22Rv1 (cell line): ENCODE measurements at regions not wholly inside any gene's neighbourhood (a gene's known extent, or its start where the extent isn't known, plus 50 kb on each side); places are given as distances from the start of the nearest gene placed in this dataset.

Experiments
- H3K27ac ChIP-seq: fragments of 450-650 bp; 2 replicates; pipeline ENCODE4 v1.5.1; 2017
- CTCF ChIP-seq: fragments of 450-650 bp; IDR thresholded peaks from 2 replicates; pipeline ENCODE4 v1.5.1; 2017; ENCODE audit warnings: mild to moderate bottlenecking
- ZFX ChIP-seq: fragments of 450-650 bp; IDR thresholded peaks from 2 replicates; pipeline ENCODE4 v1.6.1; 2017; ENCODE audit warnings: antibody characterized with exemption, borderline replicate concordance

DNA sequence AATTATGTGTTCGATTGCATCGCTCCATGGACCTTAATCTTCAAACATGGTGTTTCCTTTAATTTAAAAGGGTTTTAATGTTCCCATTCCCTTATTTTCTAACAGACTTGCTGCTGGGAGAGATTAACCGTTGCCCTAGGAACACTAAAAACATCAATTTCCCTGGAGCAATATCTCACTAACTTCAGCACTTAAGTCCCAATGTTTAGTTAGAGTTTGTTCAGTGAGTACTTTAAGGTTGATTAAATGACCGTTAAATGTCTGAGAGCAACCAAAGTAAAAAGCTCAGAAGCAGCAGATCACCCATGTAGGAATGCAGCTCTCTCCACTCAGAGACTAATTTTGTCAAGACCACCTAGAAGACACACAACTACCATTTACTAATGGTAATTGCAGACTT is 111.2 kb upstream of the PDE5A start:
- H3K27ac ChIP-seq, result no peak overlapping the region
- TF ChIP-seq CTCF, result no peak
- TF ChIP-seq ZFX, result no peak

DNA sequence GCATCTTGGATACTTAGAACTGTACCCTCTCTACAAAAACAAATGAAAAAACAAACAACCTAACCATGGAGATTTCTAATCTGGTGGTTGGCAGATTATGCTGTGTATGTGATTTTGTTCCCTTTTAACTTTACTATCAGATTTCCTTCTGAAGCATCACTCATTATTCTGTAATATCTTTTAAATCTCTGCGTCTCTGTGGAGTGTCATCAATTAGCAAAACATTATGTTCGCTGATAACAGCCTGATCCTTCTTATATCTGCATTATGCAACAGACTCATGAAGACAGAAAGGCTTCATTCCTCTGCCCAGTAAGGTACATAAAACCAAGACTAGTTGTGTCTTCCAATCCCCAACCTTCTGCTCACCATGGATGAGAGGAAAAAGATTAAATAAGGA is 110.3 kb upstream of the PDE5A start:
- TF ChIP-seq CTCF, result no peak
- TF ChIP-seq ZFX, result no peak
- no peak overlapping the region for H3K27ac ChIP-seq

GRCh38 chr4:119736559-119736958 is 108.0 kb upstream of the PDE5A start:
- H3K27ac ChIP-seq, result no peak overlapping the region
- TF ChIP-seq CTCF, result no peak
- TF ChIP-seq ZFX, result no peak

GRCh38 chr4:119735165-119735651 is 106.6 kb upstream of the PDE5A start:
- no peak overlapping the region for H3K27ac ChIP-seq
- no peak for TF ChIP-seq CTCF
- no peak for TF ChIP-seq ZFX

DNA sequence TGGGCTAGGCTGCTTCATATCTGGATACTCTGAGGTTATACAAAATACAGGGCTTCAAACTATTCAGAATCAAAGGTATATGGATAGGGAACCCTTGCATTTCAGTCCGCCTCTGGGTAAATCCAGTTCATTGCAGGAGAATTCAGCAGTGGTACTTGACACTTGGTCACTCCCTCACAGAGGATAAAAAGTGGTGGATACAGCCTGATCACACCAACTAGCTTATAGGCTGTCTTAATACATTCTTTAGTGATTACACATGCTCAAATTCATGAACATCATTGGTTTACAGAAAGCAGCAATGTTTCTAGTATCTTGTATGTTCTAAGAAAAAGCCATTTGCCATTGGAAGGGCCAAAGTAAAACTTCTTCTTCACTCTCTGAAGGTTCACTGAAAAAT is 104.8 kb upstream of the PDE5A start:
- TF ChIP-seq ZFX, result no peak
- TF ChIP-seq CTCF, result no peak
- H3K27ac ChIP-seq, result no peak overlapping the region

- TF ChIP-seq ZFX, result no peak
- no peak for TF ChIP-seq CTCF
- H3K27ac ChIP-seq, result no peak overlapping the region
These were observed 103.2 kb upstream of the PDE5A start for GRCh38 chr4:119731778-119732177.

DNA sequence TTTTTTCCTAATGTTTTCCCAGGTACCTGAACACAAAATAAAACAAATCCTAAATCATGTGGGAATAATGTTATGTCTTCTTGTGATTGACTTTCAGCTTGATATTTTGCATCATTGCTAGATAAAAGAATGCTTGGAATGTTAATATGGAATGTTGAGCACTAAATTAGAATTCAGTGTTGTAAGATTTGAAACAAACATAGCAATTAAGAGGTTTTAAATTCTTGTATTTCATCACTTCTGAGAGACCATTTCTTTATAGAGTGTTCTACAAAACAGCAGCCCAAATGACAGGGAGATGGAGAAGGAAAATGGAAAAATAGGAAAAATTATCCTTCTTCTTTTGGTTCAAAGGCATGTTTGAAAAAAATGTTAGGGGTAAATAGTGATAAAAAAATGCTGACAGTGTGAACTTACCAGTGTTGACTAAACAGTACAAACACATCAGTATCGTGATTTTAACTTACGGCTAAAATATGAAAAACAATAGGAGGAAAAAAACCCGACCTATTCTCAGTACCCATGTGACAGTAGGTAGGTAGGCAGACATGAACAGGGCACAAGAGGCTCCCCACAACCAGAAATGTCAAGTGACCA is 102.6 kb upstream of the PDE5A start:
- TF ChIP-seq ZFX (no peak), CTCF (no peak)

More for the DNA sequence above, 102.6 kb upstream of the PDE5A start:
- no peak overlapping the region for H3K27ac ChIP-seq
